Liver (tissue), 3 donors: ENCODE measurements at regions not wholly inside any gene's neighbourhood (a gene's known extent, or its start where the extent isn't known, plus 50 kb on each side); places are given as distances from the start of the nearest gene placed in this dataset.

Source experiments
- ATF3 ChIP-seq: IDR thresholded peaks from 2 replicates; pipeline ENCODE4 v1.6.1; 2016; ENCODE audit warnings: antibody characterized with exemption
- CTCF ChIP-seq: fragments of 150-350 bp; IDR thresholded peaks from 2 replicates; pipeline ENCODE4 v1.5.1; 2017; ENCODE audit warnings: improper control_type of control experiment, low read depth, low read length; ENCODE audit not compliant: missing input control
- FOXA1 ChIP-seq: IDR thresholded peaks from 2 replicates; pipeline ENCODE4 v1.6.1; 2016; ENCODE audit warnings: antibody characterized with exemption
- GABPA ChIP-seq, 2 donors: IDR thresholded peaks in 1 of 2; conservative IDR thresholded peaks in 1 of 2; 2 replicates each; pipeline ENCODE4 v1.6.1; 2016; ENCODE audit warnings: antibody characterized with exemption in 2 of 2, mild to moderate bottlenecking in 1 of 2, moderate library complexity in 1 of 2
- HNF4A ChIP-seq, 2 donors: conservative IDR thresholded peaks; 2 replicates each; pipeline ENCODE4 v1.6.1; 2016; ENCODE audit warnings: antibody characterized with exemption in 2 of 2, mild to moderate bottlenecking in 2 of 2
- JUND ChIP-seq, 2 donors: IDR thresholded peaks; 2 replicates each; pipeline ENCODE4 v1.6.1; 2016; ENCODE audit warnings: antibody characterized with exemption in 2 of 2
- MAX ChIP-seq: IDR thresholded peaks from 2 replicates; pipeline ENCODE4 v1.6.1; 2016; ENCODE audit warnings: antibody characterized with exemption
- RAD21 ChIP-seq, 2 donors: IDR thresholded peaks; 2 replicates each; pipeline ENCODE4 v1.6.1; 2016; ENCODE audit warnings: antibody characterized with exemption in 2 of 2, mild to moderate bottlenecking in 2 of 2
- REST ChIP-seq: IDR thresholded peaks from 2 replicates; pipeline ENCODE4 v1.6.1; 2016; ENCODE audit warnings: antibody characterized with exemption, mild to moderate bottlenecking
- RXRA ChIP-seq, 2 donors: IDR thresholded peaks; 2 replicates each; pipeline ENCODE4 v1.6.1; 2017 to 2018; ENCODE audit warnings: antibody characterized with exemption in 2 of 2, mild to moderate bottlenecking in 1 of 2
- SP1 ChIP-seq: IDR thresholded peaks from 2 replicates; pipeline ENCODE4 v1.6.1; 2018; ENCODE audit warnings: antibody characterized with exemption, mild to moderate bottlenecking
- TAF1 ChIP-seq: conservative IDR thresholded peaks from 2 replicates; pipeline ENCODE4 v1.6.1; 2016; ENCODE audit warnings: antibody characterized with exemption, mild to moderate bottlenecking
- YY1 ChIP-seq: IDR thresholded peaks from 2 replicates; pipeline ENCODE4 v1.6.1; 2016; ENCODE audit warnings: antibody characterized with exemption, mild to moderate bottlenecking
- ZBTB33 ChIP-seq: IDR thresholded peaks from 2 replicates; pipeline ENCODE4 v1.6.1; 2016; ENCODE audit warnings: antibody characterized with exemption
- donor health status: healthy.
- donor health status: healthy.

GRCh38 chr20:56735084-56735642, 106.1 kb downstream of the TFAP2C start:
- TF ChIP-seq CTCF (no peak), YY1 (no peak), REST (no peak), HNF4A (conservative IDR thresholded peaks at IDR 0.05) (no peak), FOXA1 (no peak), MAX (no peak), RAD21 (IDR thresholded peaks at IDR 0.05) (no peak), SP1 (no peak), JUND (IDR thresholded peaks at IDR 0.05) (no peak), TAF1 (no peak), ZBTB33 (no peak), GABPA (IDR thresholded peaks at IDR 0.05 in 1 of 2, conservative IDR thresholded peaks at IDR 0.05 in 1 of 2) (no peak), RXRA (IDR thresholded peaks at IDR 0.05) (no peak), ATF3 (no peak)
